Fibroblast of skin of left quadriceps (primary cell): ENCODE measurements at regions not wholly inside any gene's neighbourhood (a gene's known extent, or its start where the extent isn't known, plus 50 kb on each side); places are given as distances from the start of the nearest gene placed in this dataset.
"Not testable (repeated sequence)": the region's sequence is repeated elsewhere in the genome, so short reads cannot be mapped to it uniquely, and the experiment has no call there.

Experiments
- DNase-seq, 2 experiments: peaks; one replicate each; pipeline ENCODE4 v3.0.0-alpha.2; 2013; ENCODE audit warnings: low read depth in 2 of 2

GRCh38 chr18:11464129-11464528 is 145.3 kb upstream of the SLC35G4 start:
- DNase-seq = no peak

GRCh38 chr18:11458447-11458846 is 150.9 kb upstream of the SLC35G4 start:
- DNase-seq = no peak

- not testable (repeated sequence) for DNase-seq
Measured at GRCh38 chr18:11457853-11458252, 151.5 kb upstream of the SLC35G4 start.

GRCh38 chr18:11454040-11454439 is 155.4 kb upstream of the SLC35G4 start:
- no peak for DNase-seq

- DNase-seq = not testable (repeated sequence)
Measured at GRCh38 chr18:11444169-11444568, 165.2 kb upstream of the SLC35G4 start.

- peak; percentile 6 to 18 for DNase-seq
Measured at GRCh38 chr18:11437046-11437445, 172.3 kb upstream of the SLC35G4 start.

- DNase-seq = no peak
Measured at GRCh38 chr18:11432360-11432811, 177.0 kb upstream of the SLC35G4 start.

- no peak for DNase-seq
Measured at GRCh38 chr18:11429876-11430275, 179.5 kb upstream of the SLC35G4 start.

GRCh38 chr18:11425211-11425610 is 184.2 kb upstream of the SLC35G4 start:
- DNase-seq = peak; percentile 63

GRCh38 chr18:11419338-11419737 is 190.1 kb upstream of the SLC35G4 start:
- no peak for DNase-seq

GRCh38 chr18:11412811-11413210 is 196.6 kb upstream of the SLC35G4 start:
- DNase-seq = no peak

- peak; percentile 96 for DNase-seq
Measured at GRCh38 chr18:11411048-11411447, 198.3 kb upstream of the SLC35G4 start.

- no peak for DNase-seq
Measured at GRCh38 chr18:11408555-11409065, 200.8 kb upstream of the SLC35G4 start.

- DNase-seq = peak; percentile 84 to 89
Measured at GRCh38 chr18:11407940-11408339, 201.5 kb upstream of the SLC35G4 start.

GRCh38 chr18:11405804-11406203 is 203.6 kb upstream of the SLC35G4 start:
- DNase-seq = no peak

- DNase-seq = no peak
Measured at GRCh38 chr18:11400703-11401102, 208.7 kb upstream of the SLC35G4 start.

GRCh38 chr18:11398625-11399024 is 210.8 kb upstream of the SLC35G4 start:
- DNase-seq = no peak

- DNase-seq = no peak
Measured at GRCh38 chr18:11392980-11393885, 216.2 kb upstream of the SLC35G4 start.

GRCh38 chr18:11392292-11392691 is 217.1 kb upstream of the SLC35G4 start:
- DNase-seq = no peak

GRCh38 chr18:11391661-11392060 is 217.7 kb upstream of the SLC35G4 start:
- no peak for DNase-seq

- DNase-seq = no peak
Measured at GRCh38 chr18:11388755-11389680, 220.4 kb upstream of the SLC35G4 start.

- DNase-seq = no peak
Measured at GRCh38 chr18:11387880-11388279, 221.5 kb upstream of the SLC35G4 start.
